ENCODE measurements at regions not wholly inside any gene's neighbourhood (a gene's known extent, or its start where the extent isn't known, plus 50 kb on each side); places are given as distances from the start of the nearest gene placed in this dataset.

GRCh38 chr9:16925426-16925825, 55.0 kb upstream of the BNC2 start:
- ChIA-PET CTCF (no interaction called here), POLR2A (no interaction called here)
- no peaks in the 10 kb centered on the region for H3K36me3 Mint-ChIP-seq
- Histone ChIP-seq H3K36me3 (ENCODE audit: insufficient read depth, low read length) (no peaks in the 10 kb centered on the region), H3K27ac (ENCODE audit: low read depth, low read length) (no peak overlapping the region), H3K4me3 (ENCODE audit: low read length) (no peak overlapping the region), H3K9me3 (ENCODE audit: low read length) (no peaks in the 10 kb centered on the region), H3K4me1 (ENCODE audit: insufficient read depth, low read length) (no peaks in the 10 kb centered on the region), H3K27me3 (ENCODE audit: insufficient read depth, low read length, poor library complexity, severe bottlenecking) (no peaks in the 10 kb centered on the region)
- no peak overlapping the region for H3K4me3 Mint-ChIP-seq
- no peak for DNase-seq
- no peaks in the 10 kb centered on the region for H3K27me3 Mint-ChIP-seq
- H3K27ac Mint-ChIP-seq, result no peak overlapping the region
- H3K9me3 Mint-ChIP-seq, result peaks cover 0 to 13% (median 6%) of the 10 kb centered on the region in 5 donors
- H3K4me1 Mint-ChIP-seq, result no peaks in the 10 kb centered on the region

- Histone ChIP-seq H3K27ac (ENCODE audit: low read depth, low read length) (no peak overlapping the region), H3K4me3 (ENCODE audit: low read length) (no peak overlapping the region), H3K4me1 (ENCODE audit: insufficient read depth, low read length) (no peaks in the 10 kb centered on the region), H3K9me3 (ENCODE audit: low read length) (no peaks in the 10 kb centered on the region), H3K36me3 (ENCODE audit: insufficient read depth, low read length) (no peaks in the 10 kb centered on the region), H3K27me3 (ENCODE audit: insufficient read depth, low read length, poor library complexity, severe bottlenecking) (no peaks in the 10 kb centered on the region)
- no peaks in the 10 kb centered on the region for H3K27me3 Mint-ChIP-seq
- H3K9me3 Mint-ChIP-seq, result peaks cover 1 to 14% (median 13%) of the 10 kb centered on the region in 5 donors
- H3K4me1 Mint-ChIP-seq, result no peaks in the 10 kb centered on the region
- H3K27ac Mint-ChIP-seq, result no peak overlapping the region
- ChIA-PET CTCF (no interaction called here), POLR2A (no interaction called here)
- H3K36me3 Mint-ChIP-seq, result no peaks in the 10 kb centered on the region
- H3K4me3 Mint-ChIP-seq, result no peak overlapping the region
- no peak for DNase-seq
These were observed 53.9 kb upstream of the BNC2 start for GRCh38 chr9:16924311-16924915.

GRCh38 chr9:16921855-16922254, 51.4 kb upstream of the BNC2 start:
- POLR2A ChIA-PET, result no interaction called here
- no peaks in the 10 kb centered on the region for H3K27me3 ChIP-seq (ENCODE audit: insufficient read depth, low read length, poor library complexity, severe bottlenecking)
- no peak for DNase-seq
- peaks cover 7 to 24% (median 13%) of the 10 kb centered on the region in 5 donors for H3K9me3 Mint-ChIP-seq
- no peaks in the 10 kb centered on the region for H3K4me1 ChIP-seq (ENCODE audit: insufficient read depth, low read length)
- CTCF ChIA-PET, result no interaction called here
- no peaks in the 10 kb centered on the region for H3K9me3 ChIP-seq (ENCODE audit: low read length)
- no peak overlapping the region for H3K4me3 Mint-ChIP-seq
- no peaks in the 10 kb centered on the region for H3K36me3 Mint-ChIP-seq
- H3K4me1 Mint-ChIP-seq, result no peaks in the 10 kb centered on the region
- no peak overlapping the region for H3K4me3 ChIP-seq (ENCODE audit: low read length)
- H3K36me3 ChIP-seq (ENCODE audit: insufficient read depth, low read length), result no peaks in the 10 kb centered on the region
- no peaks in the 10 kb centered on the region for H3K27me3 Mint-ChIP-seq
- no peak overlapping the region for H3K27ac ChIP-seq (ENCODE audit: low read depth, low read length)
- no peak overlapping the region for H3K27ac Mint-ChIP-seq
